HEK293 (cell line): ENCODE measurements at regions not wholly inside any gene's neighbourhood (a gene's known extent, or its start where the extent isn't known, plus 50 kb on each side); places are given as distances from the start of the nearest gene placed in this dataset.

ENCODE experiments used
- CTCF ChIA-PET: fragments of 350-600 bp; formaldehyde crosslinking; extraction: SDS; loops from one replicate; lab custom pipeline; 2021; ENCODE audit warnings: antibody characterized with exemption; lab: Yijun Ruan, JAX
- POLR2A ChIA-PET: fragments of 300-600 bp; formaldehyde crosslinking; extraction: SDS; loops from one replicate; lab custom pipeline; 2020; ENCODE audit warnings: antibody characterized with exemption, inconsistent platforms; lab: Yijun Ruan, JAX
- H3K27ac ChIP-seq: fragments of 200-500 bp; sonication (Bioruptor generic); 2 replicates; pipeline ENCODE4 v1.5.1; 2014; ENCODE audit warnings: low read depth, low read length, control low read depth, inconsistent platforms; ENCODE audit errors: extremely low read depth
- H3K36me3 ChIP-seq, 2 experiments: fragments of 200-500 bp in 1 of 2; sonication (Bioruptor generic) in 1 of 2; 1 replicate in 1 of 2; 2 replicates in 1 of 2; pipeline ENCODE4 v1.5.1; 2014 to 2017; ENCODE audit warnings: inconsistent platforms in 2 of 2, low read length in 2 of 2; ENCODE audit not compliant: control insufficient read depth in 2 of 2, insufficient read depth in 1 of 2
- H3K4me1 ChIP-seq: fragments of 200-500 bp; sonication (Bioruptor generic); 2 replicates; pipeline ENCODE4 v1.5.1; 2014; ENCODE audit warnings: mild to moderate bottlenecking, low read length, inconsistent platforms; ENCODE audit not compliant: control insufficient read depth, insufficient read depth
- H3K4me3 ChIP-seq: 2 replicates; pipeline ENCODE4 v1.5.1; 2011; ENCODE audit warnings: low read depth, mild to moderate bottlenecking, control low read depth, low read length, moderate library complexity
- H3K9me3 ChIP-seq: fragments of 200-500 bp; sonication (Bioruptor generic); 2 replicates; pipeline ENCODE4 v1.5.1; 2014; ENCODE audit warnings: low read depth, low read length, inconsistent platforms; ENCODE audit not compliant: control insufficient read depth, insufficient read depth
- EGR2 ChIP-seq: fragments of 450-650 bp; formaldehyde crosslinking; IDR thresholded peaks from 2 replicates; pipeline ENCODE4 v1.5.1; 2016; ENCODE audit warnings: low read depth, missing biosample characterization, missing genetic modification characterization
- HIC1 ChIP-seq: fragments of 450-650 bp; formaldehyde crosslinking; IDR thresholded peaks from 2 replicates; pipeline ENCODE4 v1.5.1; 2016; ENCODE audit warnings: missing biosample characterization, missing genetic modification characterization
- PRDM1 ChIP-seq: fragments of 450-650 bp; formaldehyde crosslinking; IDR thresholded peaks from 2 replicates; pipeline ENCODE4; 2016; ENCODE audit warnings: missing biosample characterization, missing genetic modification characterization
- SP3 ChIP-seq: fragments of 450-650 bp; formaldehyde crosslinking; IDR thresholded peaks from 2 replicates; pipeline ENCODE4 v1.5.1; 2016; ENCODE audit warnings: missing biosample characterization, missing genetic modification characterization
- ZBTB17 ChIP-seq: fragments of 450-650 bp; formaldehyde crosslinking; IDR thresholded peaks from 2 replicates; pipeline ENCODE4 v1.5.1; 2016; ENCODE audit warnings: missing biosample characterization, missing genetic modification characterization
- ZNF138 ChIP-seq: fragments of 450-650 bp; formaldehyde crosslinking; IDR thresholded peaks from 2 replicates; pipeline ENCODE4 v1.5.1; 2016; ENCODE audit warnings: missing biosample characterization, missing genetic modification characterization, borderline replicate concordance
- ZNF174 ChIP-seq: fragments of 450-650 bp; formaldehyde crosslinking; IDR thresholded peaks from 2 replicates; pipeline ENCODE4 v1.5.0; 2017; ENCODE audit warnings: missing biosample characterization, mild to moderate bottlenecking, missing genetic modification characterization
- ZNF19 ChIP-seq: fragments of 450-650 bp; formaldehyde crosslinking; IDR thresholded peaks from 2 replicates; pipeline ENCODE4; 2016; ENCODE audit warnings: missing biosample characterization, missing genetic modification characterization, low read depth
- ZNF248 ChIP-seq: fragments of 450-650 bp; formaldehyde crosslinking; IDR thresholded peaks from 2 replicates; pipeline ENCODE4 v1.5.1; 2017; ENCODE audit warnings: missing biosample characterization, missing genetic modification characterization
- ZNF302 ChIP-seq: fragments of 450-650 bp; formaldehyde crosslinking; IDR thresholded peaks from 2 replicates; pipeline ENCODE4 v1.5.1; 2016; ENCODE audit warnings: missing biosample characterization, missing genetic modification characterization, low read depth
- ZNF37A ChIP-seq: fragments of 450-650 bp; IDR thresholded peaks from 2 replicates; pipeline ENCODE4 v1.5.1; 2018; ENCODE audit warnings: missing biosample characterization, missing genetic modification characterization
- ZNF398 ChIP-seq: fragments of 450-650 bp; formaldehyde crosslinking; IDR thresholded peaks from 2 replicates; pipeline ENCODE4 v1.5.1; 2017; ENCODE audit warnings: missing biosample characterization, missing genetic modification characterization
- ZNF510 ChIP-seq: fragments of 450-650 bp; formaldehyde crosslinking; IDR thresholded peaks from 2 replicates; pipeline ENCODE4 v1.5.1; 2018; ENCODE audit warnings: mild to moderate bottlenecking, missing genetic modification characterization, missing biosample characterization; ENCODE audit not compliant: insufficient replicate concordance
- ZNF560 ChIP-seq: fragments of 450-650 bp; formaldehyde crosslinking; IDR thresholded peaks from 2 replicates; pipeline ENCODE4 v1.5.1; 2017; ENCODE audit warnings: missing biosample characterization, missing genetic modification characterization, borderline replicate concordance
- ZNF596 ChIP-seq: fragments of 450-650 bp; IDR thresholded peaks from 2 replicates; pipeline ENCODE4 v1.5.0; 2018; ENCODE audit warnings: missing biosample characterization, mild to moderate bottlenecking, missing genetic modification characterization, moderate library complexity
- ZNF624 ChIP-seq: fragments of 450-650 bp; formaldehyde crosslinking; IDR thresholded peaks from 2 replicates; pipeline ENCODE4 v1.5.1; 2017; ENCODE audit warnings: missing biosample characterization, missing genetic modification characterization
- TF ChIP-seq, protein P1 (sequence below): fragments of 450-650 bp; formaldehyde crosslinking; IDR thresholded peaks from 2 replicates; pipeline ENCODE4 v1.5.1; 2016; ENCODE audit warnings: missing biosample characterization, missing genetic modification characterization
- TF ChIP-seq, protein P2 (sequence below): fragments of 450-650 bp; formaldehyde crosslinking; IDR thresholded peaks from 2 replicates; pipeline ENCODE4 v1.5.1; 2016; ENCODE audit warnings: missing biosample characterization, missing genetic modification characterization

DNA sequence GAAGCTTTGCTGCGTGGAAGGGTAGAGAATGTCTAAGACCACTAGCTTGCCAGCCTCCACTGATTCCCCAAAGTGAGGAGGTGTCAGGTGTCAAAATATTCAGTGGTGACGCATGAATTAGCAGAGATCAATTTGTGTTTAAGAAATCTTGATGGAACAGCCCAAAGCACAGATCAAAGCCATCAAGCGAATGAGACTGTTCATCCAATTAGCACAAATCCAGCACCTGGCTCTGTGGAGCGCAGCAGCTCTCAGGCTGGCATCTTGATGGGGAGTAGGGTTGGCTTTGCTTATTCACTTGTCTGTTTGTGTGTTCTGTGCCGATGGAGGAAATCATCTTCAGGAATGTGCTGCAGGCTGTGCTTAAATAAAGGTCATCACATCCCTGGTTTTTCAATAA is 456.8 kb upstream of the CCL2 start:
- CTCF ChIA-PET = no interaction called here
- Histone ChIP-seq H3K4me1 (no peaks in the 10 kb centered on the region), H3K9me3 (no peaks in the 10 kb centered on the region), H3K36me3 (no peaks in the 10 kb centered on the region), H3K27ac (no peak overlapping the region), H3K4me3 (no peak overlapping the region)
- POLR2A ChIA-PET = no interaction called here
- TF ChIP-seq ZNF37A (tag by site-specific recombination) (no peak), ZNF624 (tag by site-specific recombination) (no peak), PRDM1 (tag by site-specific recombination) (no peak), ZNF560 (tag by site-specific recombination) (no peak), ZNF510 (tag by site-specific recombination) (no peak), HIC1 (tag by site-specific recombination) (no peak), ZBTB17 (no peak)
- TF ChIP-seq, protein P1, sequence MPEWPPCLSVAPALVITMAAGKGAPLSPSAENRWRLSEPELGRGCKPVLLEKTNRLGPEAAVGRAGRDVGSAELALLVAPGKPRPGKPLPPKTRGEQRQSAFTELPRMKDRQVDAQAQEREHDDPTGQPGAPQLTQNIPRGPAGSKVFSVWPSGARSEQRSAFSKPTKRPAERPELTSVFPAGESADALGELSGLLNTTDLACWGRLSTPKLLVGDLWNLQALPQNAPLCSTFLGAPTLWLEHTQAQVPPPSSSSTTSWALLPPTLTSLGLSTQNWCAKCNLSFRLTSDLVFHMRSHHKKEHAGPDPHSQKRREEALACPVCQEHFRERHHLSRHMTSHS (tag by site-specific recombination) = no peak
- TF ChIP-seq, all 188 proteins: peak for 0

- CTCF ChIA-PET = interaction anchor here (0.9 kb wide), 1 partner anchor 562 kb away, joined by 3 read pairs; no protein-coding TSS in a partner anchor
- H3K9me3 ChIP-seq = no peaks in the 10 kb centered on the region
Observed at GRCh38 chr17:33802349-33803198, 452.5 kb upstream of the CCL2 start.

GRCh38 chr17:33803199-33803685 is 451.8 kb upstream of the CCL2 start:
- H3K4me1 ChIP-seq = no peaks in the 10 kb centered on the region
- H3K27ac ChIP-seq = no peak overlapping the region
- CTCF ChIA-PET = interaction anchor here (1.2 kb wide), 1 partner anchor 117 kb away, joined by 3 read pairs; no protein-coding TSS in a partner anchor
- H3K9me3 ChIP-seq = no peaks in the 10 kb centered on the region
- no peak overlapping the region for H3K4me3 ChIP-seq
- POLR2A ChIA-PET = no interaction called here
- H3K36me3 ChIP-seq = no peaks in the 10 kb centered on the region
- TF ChIP-seq ZNF302 (tag by site-specific recombination) = no peak
- no peak for TF ChIP-seq ZNF19 (tag by site-specific recombination)
- TF ChIP-seq EGR2 (tag by site-specific recombination) = no peak
- no peak for TF ChIP-seq ZNF248 (tag by site-specific recombination)
- no peak for TF ChIP-seq ZNF138 (tag by site-specific recombination)
- TF ChIP-seq ZNF398 (tag by site-specific recombination) = no peak
- no peak for TF ChIP-seq ZNF596

More at GRCh38 chr17:33802349-33803198, 452.5 kb upstream of the CCL2 start:
- no peak overlapping the region for H3K4me3 ChIP-seq
- TF ChIP-seq SP3 (tag by site-specific recombination) (no peak), ZNF174 (no peak)
- TF ChIP-seq, protein P2, sequence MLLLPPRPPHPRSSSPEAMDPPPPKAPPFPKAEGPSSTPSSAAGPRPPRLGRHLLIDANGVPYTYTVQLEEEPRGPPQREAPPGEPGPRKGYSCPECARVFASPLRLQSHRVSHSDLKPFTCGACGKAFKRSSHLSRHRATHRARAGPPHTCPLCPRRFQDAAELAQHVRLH (tag by site-specific recombination) = no peak
- no peaks in the 10 kb centered on the region for H3K4me1 ChIP-seq
- POLR2A ChIA-PET = no interaction called here
- no peaks in the 10 kb centered on the region for H3K36me3 ChIP-seq
- no peak overlapping the region for H3K27ac ChIP-seq
